GM21717 (cell line): ENCODE measurements at regions not wholly inside any gene's neighbourhood (a gene's known extent, or its start where the extent isn't known, plus 50 kb on each side); places are given as distances from the start of the nearest gene placed in this dataset.

Experiments used
- ATAC-seq: cut with Tn5 transposase; IDR thresholded peaks from one replicate; pipeline ENCODE4 v1.9.1; 2021; ENCODE audit warnings: mild to moderate bottlenecking, moderate library complexity; ENCODE audit not compliant: unreplicated experiment

GRCh38 chr11:116144387-116144958, 628.3 kb downstream of the BUD13 start:
- no peak for ATAC-seq

- no peak for ATAC-seq
Measured at GRCh38 chr11:116138280-116138679, 634.1 kb upstream of the CADM1 start.

- ATAC-seq: no peak
Measured at GRCh38 chr11:116137753-116138152, 633.5 kb upstream of the CADM1 start.

GRCh38 chr11:116136987-116137674, 632.9 kb upstream of the CADM1 start:
- no peak for ATAC-seq

- no peak for ATAC-seq
Measured at GRCh38 chr11:116135891-116136290, 631.7 kb upstream of the CADM1 start.

- ATAC-seq: no peak
Measured at GRCh38 chr11:116134450-116134849, 630.2 kb upstream of the CADM1 start.

- ATAC-seq: no peak
Measured at GRCh38 chr11:116132273-116132978, 628.2 kb upstream of the CADM1 start.

- ATAC-seq: no peak
Measured at GRCh38 chr11:116130122-116130521, 625.9 kb upstream of the CADM1 start.

GRCh38 chr11:116129456-116129855, 625.2 kb upstream of the CADM1 start:
- no peak for ATAC-seq

GRCh38 chr11:116126562-116126961, 622.3 kb upstream of the CADM1 start:
- ATAC-seq: no peak

GRCh38 chr11:116124922-116125714, 620.9 kb upstream of the CADM1 start:
- no peak for ATAC-seq

- ATAC-seq: no peak
Measured at GRCh38 chr11:116123739-116124138, 619.5 kb upstream of the CADM1 start.

GRCh38 chr11:116122697-116123472, 618.7 kb upstream of the CADM1 start:
- no peak for ATAC-seq

GRCh38 chr11:116119158-116119557, 614.9 kb upstream of the CADM1 start:
- ATAC-seq: no peak

- no peak for ATAC-seq
Measured at GRCh38 chr11:116118138-116118470, 613.9 kb upstream of the CADM1 start.

GRCh38 chr11:116117331-116118137, 613.3 kb upstream of the CADM1 start:
- ATAC-seq: no peak

- ATAC-seq: no peak
Measured at GRCh38 chr11:116115801-116116200, 611.6 kb upstream of the CADM1 start.

- ATAC-seq: no peak
Measured at GRCh38 chr11:116114198-116114651, 610.0 kb upstream of the CADM1 start.

- no peak for ATAC-seq
Measured at GRCh38 chr11:116112087-116112935, 608.1 kb upstream of the CADM1 start.
